Endothelial cell (in vitro differentiated cells): ENCODE measurements at regions not wholly inside any gene's neighbourhood (a gene's known extent, or its start where the extent isn't known, plus 50 kb on each side); places are given as distances from the start of the nearest gene placed in this dataset.

Experiments used
- DNase-seq: peaks from one replicate; pipeline ENCODE4 v3.0.0; 2021; ENCODE audit warnings: low spot score
- H3K27ac Mint-ChIP-seq: one replicate; pipeline ENCODE4 v1.8.0; 2021; ENCODE audit warnings: mixed read lengths, inconsistent platforms; ENCODE audit not compliant: unreplicated experiment
- H3K27me3 Mint-ChIP-seq: one replicate; pipeline ENCODE4 v1.8.0; 2021; ENCODE audit warnings: mild to moderate bottlenecking, moderate library complexity, mixed read lengths, inconsistent platforms; ENCODE audit not compliant: unreplicated experiment
- H3K36me3 Mint-ChIP-seq: one replicate; pipeline ENCODE4 v1.8.0; 2021; ENCODE audit warnings: mild to moderate bottlenecking, low read depth, mixed read lengths, inconsistent platforms; ENCODE audit not compliant: unreplicated experiment
- H3K4me1 Mint-ChIP-seq: one replicate; pipeline ENCODE4 v1.8.0; 2021; ENCODE audit warnings: mild to moderate bottlenecking, mixed read lengths, inconsistent platforms; ENCODE audit not compliant: unreplicated experiment
- H3K4me3 Mint-ChIP-seq: one replicate; pipeline ENCODE4 v1.8.0; 2021; ENCODE audit warnings: mild to moderate bottlenecking, mixed read lengths, inconsistent platforms; ENCODE audit not compliant: unreplicated experiment
- H3K9me3 Mint-ChIP-seq: one replicate; pipeline ENCODE4 v1.8.0; 2021; ENCODE audit warnings: mixed read lengths, inconsistent platforms; ENCODE audit not compliant: unreplicated experiment
- CTCF ChIP-seq: fragments of 200-600 bp; sonication (generic); IDR thresholded peaks from one replicate; pipeline ENCODE4 v1.5.0; 2021; ENCODE audit warnings: antibody characterized with exemption; ENCODE audit not compliant: unreplicated experiment

GRCh38 chr7:51679358-51679757 lies 362.7 kb upstream of the COBL start:
- no peaks in the 10 kb centered on the region for H3K36me3 Mint-ChIP-seq
- TF ChIP-seq CTCF, result no peak
- no peak overlapping the region for H3K27ac Mint-ChIP-seq
- H3K27me3 Mint-ChIP-seq, result no peaks in the 10 kb centered on the region
- DNase-seq, result no peak
- H3K4me1 Mint-ChIP-seq, result peaks cover 8% of the 10 kb centered on the region
- no peak overlapping the region for H3K4me3 Mint-ChIP-seq
- H3K9me3 Mint-ChIP-seq, result no peaks in the 10 kb centered on the region

- DNase-seq, result no peak
- Mint-ChIP-seq H3K9me3 (no peaks in the 10 kb centered on the region), H3K4me3 (no peak overlapping the region), H3K27ac (no peak overlapping the region), H3K27me3 (no peaks in the 10 kb centered on the region), H3K36me3 (no peaks in the 10 kb centered on the region), H3K4me1 (no peaks in the 10 kb centered on the region)
- TF ChIP-seq CTCF, result no peak
Measured at GRCh38 chr7:51666751-51667150, 350.1 kb upstream of the COBL start.

- no peak overlapping the region for H3K4me3 Mint-ChIP-seq
- no peak for DNase-seq
- no peaks in the 10 kb centered on the region for H3K36me3 Mint-ChIP-seq
- no peaks in the 10 kb centered on the region for H3K4me1 Mint-ChIP-seq
- no peaks in the 10 kb centered on the region for H3K27me3 Mint-ChIP-seq
- TF ChIP-seq CTCF, result no peak
- H3K27ac Mint-ChIP-seq, result no peak overlapping the region
- H3K9me3 Mint-ChIP-seq, result no peaks in the 10 kb centered on the region
Measured at GRCh38 chr7:51666266-51666665, 349.7 kb upstream of the COBL start.

GRCh38 chr7:51665045-51665780 lies 348.6 kb upstream of the COBL start:
- TF ChIP-seq CTCF, result no peak
- no peaks in the 10 kb centered on the region for H3K9me3 Mint-ChIP-seq
- H3K27ac Mint-ChIP-seq, result no peak overlapping the region
- no peaks in the 10 kb centered on the region for H3K4me1 Mint-ChIP-seq
- no peaks in the 10 kb centered on the region for H3K27me3 Mint-ChIP-seq
- H3K36me3 Mint-ChIP-seq, result no peaks in the 10 kb centered on the region
- no peak for DNase-seq
- no peak overlapping the region for H3K4me3 Mint-ChIP-seq

- Mint-ChIP-seq H3K27ac (no peak overlapping the region), H3K36me3 (no peaks in the 10 kb centered on the region), H3K9me3 (no peaks in the 10 kb centered on the region), H3K27me3 (no peaks in the 10 kb centered on the region), H3K4me1 (no peaks in the 10 kb centered on the region), H3K4me3 (no peak overlapping the region)
- TF ChIP-seq CTCF, result no peak
- DNase-seq, result no peak
Measured at GRCh38 chr7:51660516-51660915, 343.9 kb upstream of the COBL start.
